GM18526 (cell line): ENCODE measurements at regions not wholly inside any gene's neighbourhood (a gene's known extent, or its start where the extent isn't known, plus 50 kb on each side); places are given as distances from the start of the nearest gene placed in this dataset.

Source experiments
- POLR2A ChIP-seq: IDR thresholded peaks from 3 replicates; pipeline ENCODE4 v1.6.1; 2011; ENCODE audit not compliant: insufficient read length; ENCODE audit errors: extremely low read depth

DNA sequence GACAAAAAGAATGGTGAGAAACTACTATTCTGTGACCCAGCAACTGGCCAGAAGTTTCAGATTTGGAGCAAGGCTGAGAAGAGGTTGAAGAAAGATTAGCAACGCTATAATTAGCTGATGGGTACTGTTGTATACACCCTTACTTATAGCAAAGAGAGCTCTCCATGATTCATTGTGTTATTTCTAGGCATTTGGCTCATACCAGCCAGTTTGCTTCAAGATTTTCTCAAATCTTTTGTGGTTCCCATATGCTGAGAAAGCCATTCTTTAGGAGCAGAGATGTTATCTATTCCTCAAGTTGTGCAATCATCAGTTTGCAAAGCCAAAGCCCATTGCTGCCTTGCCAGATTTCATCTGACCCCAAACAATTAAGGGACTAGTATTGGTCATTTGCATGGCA is 179.4 kb downstream of the ETS1 start:
- TF ChIP-seq POLR2A = no peak

DNA sequence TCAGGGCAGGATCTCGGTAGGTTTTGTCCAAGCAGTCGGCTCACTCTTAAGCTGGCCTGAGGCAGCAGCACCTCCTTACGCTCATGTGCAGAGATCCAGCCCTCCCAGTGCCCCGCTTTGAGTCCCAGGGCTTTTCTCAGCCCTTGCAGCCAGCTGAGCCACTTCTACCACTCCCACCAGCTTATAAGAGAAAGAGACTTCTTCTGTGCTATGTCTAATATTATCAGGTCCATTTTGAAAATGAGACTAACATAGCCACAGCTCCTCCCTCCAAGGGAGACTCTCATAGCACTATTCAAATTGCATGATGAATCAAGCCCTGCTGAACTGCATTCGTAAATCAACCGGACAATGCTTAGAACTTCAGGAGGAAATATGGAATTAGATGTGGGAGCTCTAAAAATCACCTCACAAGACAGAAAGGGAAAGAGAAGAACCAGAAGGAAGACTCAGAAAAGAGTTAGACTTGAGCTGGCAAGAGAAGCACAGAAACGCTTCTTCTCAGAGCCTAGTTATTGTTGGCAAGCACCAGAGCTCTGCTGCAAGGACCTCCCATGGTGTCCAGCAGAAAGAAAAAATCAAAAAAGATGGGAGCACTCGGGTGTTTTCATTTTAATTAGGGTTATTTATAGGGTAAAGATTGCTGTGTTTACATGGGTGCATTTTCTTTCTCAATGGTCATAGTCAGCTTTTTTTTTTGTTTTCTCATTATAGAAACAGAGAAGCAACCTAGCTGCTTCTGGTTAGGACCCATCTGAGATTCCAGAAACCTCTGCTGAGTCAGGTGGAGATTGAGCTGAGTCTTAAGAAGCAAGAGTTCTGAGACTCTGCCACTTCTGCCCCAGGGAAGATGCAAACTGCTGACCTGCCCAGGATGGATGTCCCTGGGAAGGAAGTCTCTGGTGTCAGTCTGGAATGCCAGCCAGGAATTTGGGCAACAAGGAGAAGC is 181.4 kb downstream of the ETS1 start:
- TF ChIP-seq POLR2A = no peak

DNA sequence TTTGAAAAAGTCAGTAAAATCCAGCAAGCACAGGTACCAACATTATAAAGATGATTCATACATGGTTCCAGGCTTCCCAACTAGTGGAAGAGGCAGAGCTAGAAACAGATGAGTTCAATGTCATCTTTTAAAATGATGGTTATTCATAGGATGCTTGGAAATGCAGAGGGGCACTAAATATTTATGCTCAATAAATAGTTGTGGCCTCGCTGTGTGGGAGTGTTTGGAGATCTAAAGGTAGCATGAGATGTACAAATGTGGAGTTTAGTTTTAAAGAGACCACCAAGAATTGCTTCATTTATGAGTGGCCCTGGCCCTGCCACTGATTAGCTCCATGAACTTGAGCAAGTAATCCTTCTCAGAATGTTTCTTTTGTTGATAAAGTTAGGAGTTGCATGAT is 182.2 kb downstream of the ETS1 start:
- no peak for TF ChIP-seq POLR2A

DNA sequence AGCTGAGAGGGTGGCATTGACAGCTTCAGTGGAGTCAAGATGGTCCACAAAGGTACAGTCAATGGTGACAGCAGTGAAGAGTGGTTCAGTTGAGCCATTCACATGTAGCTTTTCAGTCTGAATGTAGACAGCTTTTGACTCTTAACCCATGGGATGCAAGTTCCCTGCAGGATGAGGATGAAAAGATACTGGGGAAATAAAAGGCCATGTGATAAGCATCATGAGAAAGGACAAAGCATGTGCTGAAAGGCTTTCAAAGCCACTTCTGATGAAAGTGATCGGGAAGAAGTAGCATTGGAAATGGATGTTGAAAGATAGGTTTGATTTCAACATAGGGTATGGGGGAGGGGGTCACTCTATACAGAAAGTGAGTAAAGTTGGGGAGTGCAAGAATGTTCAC is 182.9 kb downstream of the ETS1 start:
- no peak for TF ChIP-seq POLR2A

GRCh38 chr11:128400382-128401203 is 186.8 kb downstream of the ETS1 start:
- TF ChIP-seq POLR2A = no peak

GRCh38 chr11:128399251-128400121 is 187.9 kb downstream of the ETS1 start:
- no peak for TF ChIP-seq POLR2A

DNA sequence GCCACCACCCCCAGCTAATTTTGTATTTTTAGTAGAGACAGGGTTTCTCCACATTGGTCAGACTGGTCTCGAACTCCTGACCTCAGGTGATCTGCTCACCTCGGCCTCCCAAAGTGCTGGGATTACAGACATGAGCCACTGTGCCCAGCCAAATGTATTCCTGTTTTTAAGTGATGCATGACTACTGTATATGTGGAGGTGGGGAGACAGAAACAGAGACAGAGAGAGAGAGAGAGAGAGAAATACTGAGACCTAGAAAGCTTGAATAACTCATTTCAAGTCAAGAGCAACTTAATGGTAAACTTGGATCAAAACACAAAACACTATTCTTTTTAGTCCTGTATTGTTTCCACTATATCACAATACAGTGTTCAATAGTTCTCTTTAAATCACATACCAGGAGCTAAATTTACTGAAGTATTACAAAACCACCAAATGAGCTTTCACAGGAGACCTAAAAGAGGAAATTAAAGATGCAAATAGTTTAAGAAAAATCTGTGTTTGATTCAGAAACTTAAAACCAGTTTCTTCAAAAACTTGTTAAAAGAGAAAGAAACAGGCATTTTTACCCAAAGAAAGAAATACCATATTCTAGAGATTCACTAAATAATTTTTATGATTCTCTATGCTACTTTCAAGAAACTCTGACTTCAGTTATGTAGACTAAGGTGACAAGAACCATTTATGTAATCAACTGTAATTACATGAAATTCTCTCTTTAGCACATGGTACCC is 188.7 kb downstream of the ETS1 start:
- no peak for TF ChIP-seq POLR2A

DNA sequence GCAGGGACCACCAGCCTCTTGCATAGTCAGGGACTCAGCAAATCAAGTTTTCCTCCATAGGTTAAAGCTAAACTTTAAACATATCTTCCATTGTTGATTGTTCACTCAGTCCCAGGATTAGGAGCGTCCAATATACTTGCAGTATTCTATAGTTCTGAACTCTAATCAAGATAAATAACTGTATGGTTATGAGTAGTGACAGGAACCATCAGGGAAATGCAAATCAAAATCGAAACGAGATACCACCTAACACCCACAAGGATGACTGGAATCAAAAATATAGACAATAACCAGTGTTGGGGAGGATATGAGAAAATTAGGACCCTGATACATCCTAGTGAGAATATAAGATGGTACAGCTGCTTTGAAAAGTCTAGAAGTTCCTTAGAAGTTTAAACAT is 190.0 kb downstream of the ETS1 start:
- TF ChIP-seq POLR2A = no peak

DNA sequence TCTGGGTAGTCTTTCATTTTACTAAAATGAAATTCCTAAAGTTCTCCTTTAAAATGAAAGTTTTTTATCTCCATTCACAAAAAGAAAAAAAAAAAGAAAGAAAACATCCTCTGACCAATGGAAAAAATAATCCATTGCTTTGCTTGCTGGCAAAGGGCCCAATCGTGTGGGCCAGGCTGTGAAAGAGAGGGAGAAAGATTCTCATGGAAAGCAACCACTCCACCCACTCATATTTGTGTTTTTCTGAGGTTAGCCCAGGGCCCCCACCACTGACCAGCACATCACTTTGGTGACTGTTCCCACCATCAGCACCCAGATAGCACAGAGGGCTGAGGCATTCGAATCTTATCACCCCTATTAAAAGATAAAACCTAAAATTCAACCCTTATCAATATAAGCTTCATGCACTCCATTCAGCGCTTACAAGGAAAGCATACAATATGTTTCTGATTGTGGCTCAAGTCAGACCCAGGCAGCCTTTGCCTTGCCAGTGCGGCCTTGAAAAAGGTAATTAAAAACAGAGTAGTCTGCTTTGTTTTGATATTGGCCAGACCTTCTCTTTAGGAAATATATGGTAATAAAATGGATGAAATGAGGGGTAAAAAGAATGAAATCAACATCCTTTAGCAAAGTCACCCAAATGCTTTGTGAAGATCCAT is 192.8 kb downstream of the ETS1 start:
- no peak for TF ChIP-seq POLR2A

GRCh38 chr11:128392259-128392658 is 195.1 kb downstream of the ETS1 start:
- no peak for TF ChIP-seq POLR2A

DNA sequence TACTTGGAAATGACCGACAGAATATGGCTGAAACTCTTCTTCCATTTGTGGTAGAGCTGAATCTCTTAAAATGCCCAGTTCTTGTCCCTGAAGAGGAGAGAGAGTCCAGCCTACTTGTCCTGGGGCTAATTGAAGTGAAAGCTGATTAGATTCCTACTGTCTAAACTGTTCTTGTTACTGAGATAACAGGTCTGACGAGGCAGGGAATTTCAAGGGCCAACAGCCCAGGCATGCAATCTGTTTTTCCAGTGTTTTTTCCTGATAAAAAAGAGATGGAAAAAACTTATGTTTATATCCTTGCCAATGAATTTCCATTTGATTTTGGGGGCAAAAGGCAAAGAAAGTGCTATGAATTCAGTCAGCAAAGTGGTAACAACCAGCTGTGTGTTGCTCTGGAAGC is 195.5 kb downstream of the ETS1 start:
- no peak for TF ChIP-seq POLR2A

GRCh38 chr11:128390246-128390645 is 197.1 kb downstream of the ETS1 start:
- TF ChIP-seq POLR2A = no peak

DNA sequence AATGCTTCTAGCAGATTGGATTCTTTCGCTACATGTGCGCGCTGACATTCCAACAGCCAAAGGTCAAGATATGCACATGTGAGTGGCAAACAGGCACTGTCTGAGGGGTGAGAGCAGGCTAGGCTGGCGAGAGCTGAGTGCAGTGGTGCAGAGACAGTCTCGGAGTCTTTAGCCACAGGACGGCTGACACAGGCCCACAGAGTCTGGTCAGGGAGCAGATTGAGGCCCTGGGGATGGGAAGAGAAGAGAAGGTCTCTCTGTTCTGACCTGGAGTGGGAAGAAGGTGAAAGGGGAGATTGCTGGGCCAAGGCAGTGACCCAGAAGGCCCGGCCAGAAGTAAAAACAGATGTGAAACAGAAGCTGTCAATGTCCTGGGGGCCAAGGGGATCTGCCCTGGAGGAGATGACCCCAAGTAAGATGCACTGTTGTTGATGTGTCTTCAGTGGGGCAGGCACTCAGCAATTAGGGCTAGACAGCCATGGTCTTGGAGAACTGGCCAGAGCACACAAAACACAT is 197.8 kb downstream of the ETS1 start:
- TF ChIP-seq POLR2A = no peak
